ENCODE measurements at regions not wholly inside any gene's neighbourhood (a gene's known extent, or its start where the extent isn't known, plus 50 kb on each side); places are given as distances from the start of the nearest gene placed in this dataset.

GRCh38 chr6:43871933-43872332 lies 101.9 kb downstream of the VEGFA start:
- no peak for DNase-seq (ENCODE audit: low spot score)
- no peaks in the 10 kb centered on the region for H3K4me1 ChIP-seq (replicated peaks)
- intact Hi-C loops (cut with DNase I), result no loop called here

GRCh38 chr6:43871284-43871683 lies 101.3 kb downstream of the VEGFA start:
- DNase-seq (ENCODE audit: low spot score), result no peak
- H3K9me3 ChIP-seq, result no peaks in the 10 kb centered on the region
- WGBS, result 93% methylated on average over 1 of the region's 1 CpG
- no peak overlapping the region for H3K27ac ChIP-seq
- H3K36me3 ChIP-seq, result no peaks in the 10 kb centered on the region
- H3K4me1 ChIP-seq (replicated peaks), result no peaks in the 10 kb centered on the region
- intact Hi-C loops (cut with DNase I), result no loop called here
- no peaks in the 10 kb centered on the region for H3K27me3 ChIP-seq (replicated peaks; ENCODE audit: insufficient read depth)
- TF ChIP-seq POLR2AphosphoS5 (IDR thresholded peaks at IDR 0.05) (no peak), CTCF (IDR thresholded peaks at IDR 0.05) (no peak), POLR2A (IDR thresholded peaks at IDR 0.05) (no peak)
- no peak overlapping the region for H3K4me3 ChIP-seq

More at GRCh38 chr6:43871933-43872332, 101.9 kb downstream of the VEGFA start:
- no peak for TF ChIP-seq POLR2AphosphoS5 (IDR thresholded peaks at IDR 0.05)
- no peak for TF ChIP-seq CTCF (IDR thresholded peaks at IDR 0.05)
- no peaks in the 10 kb centered on the region for H3K36me3 ChIP-seq
- no peak overlapping the region for H3K4me3 ChIP-seq
- no peak overlapping the region for H3K27ac ChIP-seq
- WGBS, result over 99% methylated on average over 4 of the region's 4 CpGs
- H3K27me3 ChIP-seq (replicated peaks; ENCODE audit: insufficient read depth), result no peaks in the 10 kb centered on the region
- H3K9me3 ChIP-seq, result no peaks in the 10 kb centered on the region

- H3K9me3 ChIP-seq, result no peaks in the 10 kb centered on the region
- TF ChIP-seq CTCF (IDR thresholded peaks at IDR 0.05) (no peak), POLR2AphosphoS5 (IDR thresholded peaks at IDR 0.05) (no peak), POLR2A (IDR thresholded peaks at IDR 0.05) (no peak)
- no peaks in the 10 kb centered on the region for H3K36me3 ChIP-seq
- no peak overlapping the region for H3K27ac ChIP-seq
- no peak overlapping the region for H3K4me3 ChIP-seq
- no peak for DNase-seq (ENCODE audit: low spot score)
- H3K27me3 ChIP-seq (replicated peaks; ENCODE audit: insufficient read depth), result no peaks in the 10 kb centered on the region
- WGBS, result 63% methylated on average over 3 of the region's 3 CpGs
- H3K4me1 ChIP-seq (replicated peaks), result no peaks in the 10 kb centered on the region
- intact Hi-C loops (cut with DNase I), result no loop called here
Observed at GRCh38 chr6:43870660-43871061, 100.7 kb downstream of the VEGFA start.

GRCh38 chr6:43869792-43870659 lies 100.0 kb downstream of the VEGFA start:
- DNase-seq (ENCODE audit: low spot score), result no peak
- no peaks in the 10 kb centered on the region for H3K9me3 ChIP-seq
- WGBS, result 81% methylated on average over 8 of the region's 8 CpGs
- H3K4me3 ChIP-seq, result no peak overlapping the region
- no peaks in the 10 kb centered on the region for H3K36me3 ChIP-seq
- intact Hi-C loops (cut with DNase I), result no loop called here
- TF ChIP-seq POLR2A (IDR thresholded peaks at IDR 0.05) (no peak), CTCF (IDR thresholded peaks at IDR 0.05) (no peak), POLR2AphosphoS5 (IDR thresholded peaks at IDR 0.05) (no peak)
- no peak overlapping the region for H3K27ac ChIP-seq
- H3K27me3 ChIP-seq (replicated peaks; ENCODE audit: insufficient read depth), result no peaks in the 10 kb centered on the region
- no peaks in the 10 kb centered on the region for H3K4me1 ChIP-seq (replicated peaks)

Measured in prostate gland (tissue), 2 donors.